ENCODE measurements at regions not wholly inside any gene's neighbourhood (a gene's known extent, or its start where the extent isn't known, plus 50 kb on each side); places are given as distances from the start of the nearest gene placed in this dataset.
"Not testable (repeated sequence)": the region's sequence is repeated elsewhere in the genome, so short reads cannot be mapped to it uniquely, and the experiment has no call there.

- not testable (repeated sequence) for DNase-seq
Observed at GRCh38 chr10:35817109-35817508, 175.0 kb upstream of the FZD8 start.

GRCh38 chr10:35813219-35813618, 171.1 kb upstream of the FZD8 start:
- no peak for DNase-seq

- no peak for DNase-seq
Observed at GRCh38 chr10:35808344-35808743, 166.2 kb upstream of the FZD8 start.

DNA sequence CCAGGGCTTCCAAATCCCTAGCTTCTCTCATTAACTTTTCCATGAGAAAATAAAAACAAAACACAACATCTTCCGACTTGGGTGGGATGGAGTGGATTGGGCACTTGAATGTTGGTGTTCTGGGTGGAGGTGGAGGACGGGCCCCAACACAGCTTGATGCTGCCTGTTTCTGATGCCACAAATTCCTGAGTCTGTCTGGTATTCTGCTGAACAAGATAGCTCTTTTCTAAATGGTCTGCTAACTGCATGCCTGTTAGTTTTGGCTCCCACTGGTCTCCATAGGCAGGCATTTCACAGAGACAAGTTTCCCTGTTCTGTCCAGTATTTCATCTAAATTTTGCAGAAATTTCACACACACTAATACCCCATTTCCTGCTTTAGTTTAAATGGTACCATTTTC, 160.9 kb upstream of the FZD8 start:
- DNase-seq, result no peak

DNA sequence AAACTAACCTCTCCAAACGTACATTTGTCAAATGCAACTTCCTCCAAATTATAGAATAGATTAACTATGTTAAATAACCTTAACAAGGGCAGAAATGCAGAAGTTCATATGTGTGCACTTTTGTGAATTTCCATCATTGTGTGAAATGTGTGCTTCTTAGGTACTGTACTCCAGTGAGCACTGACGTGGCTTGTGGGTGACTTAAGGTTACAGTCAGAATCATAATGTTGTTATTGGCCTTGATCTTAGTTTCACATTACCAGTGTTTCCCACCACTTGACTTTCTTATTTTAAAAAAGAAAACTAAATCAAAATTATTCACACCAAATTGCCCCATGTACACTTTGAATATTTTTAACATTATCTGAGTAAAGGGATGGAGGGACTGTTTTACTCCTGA, 155.1 kb upstream of the FZD8 start:
- DNase-seq, result no peak

GRCh38 chr10:35795131-35795824, 153.2 kb upstream of the FZD8 start:
- no peak for DNase-seq

- no peak for DNase-seq
Observed at GRCh38 chr10:35794703-35795102, 152.6 kb upstream of the FZD8 start.

- no peak for DNase-seq
Observed at GRCh38 chr10:35792291-35792690, 150.2 kb upstream of the FZD8 start.

DNA sequence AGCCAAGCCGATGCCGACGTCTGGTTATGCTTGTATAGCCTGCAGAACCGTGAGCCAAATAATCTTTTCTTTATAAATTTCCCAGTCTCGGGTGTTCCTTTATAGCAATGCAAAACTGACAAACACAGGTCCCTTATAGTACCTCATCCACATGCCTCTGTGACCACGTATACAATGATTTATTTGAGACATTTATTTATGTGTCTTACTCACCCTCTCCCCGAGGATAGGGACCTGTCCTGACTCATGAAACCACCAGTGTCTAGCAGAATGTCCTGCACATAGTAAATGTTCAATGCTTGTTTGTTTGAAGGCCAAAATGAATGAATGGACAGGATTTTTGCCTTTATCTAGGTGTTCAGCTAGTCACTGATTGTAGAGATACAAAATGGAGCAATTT, 147.9 kb upstream of the FZD8 start:
- DNase-seq, result no peak

- no peak for DNase-seq
Observed at GRCh38 chr10:35784751-35785150, 142.7 kb upstream of the FZD8 start.

DNA sequence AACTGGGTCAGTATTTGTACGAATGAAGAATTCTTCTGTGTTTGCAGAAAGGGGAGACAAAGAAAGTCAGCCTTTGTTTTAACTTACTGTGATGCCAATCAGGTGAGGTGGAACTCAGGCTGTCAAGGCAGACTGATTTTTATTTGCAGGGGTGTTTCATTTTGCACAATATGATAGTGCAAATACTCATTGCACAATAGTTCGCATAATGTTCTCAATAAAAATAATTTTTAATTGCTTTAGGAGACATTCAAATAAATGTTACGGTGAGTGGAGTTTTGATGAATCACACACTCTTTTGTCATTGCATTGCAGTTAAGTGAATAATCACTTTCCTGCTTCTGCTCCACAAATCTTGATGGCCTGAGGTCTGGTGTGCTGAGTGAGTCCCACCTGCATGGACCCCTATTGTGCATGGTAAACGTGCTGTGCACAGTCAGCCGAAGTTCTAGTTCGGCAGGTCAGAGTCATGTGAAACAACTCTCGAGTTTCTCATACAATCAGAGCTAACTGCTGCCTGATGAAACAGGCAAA, 141.3 kb upstream of the FZD8 start:
- DNase-seq, result no peak

- no peak for DNase-seq
Observed at GRCh38 chr10:35781643-35782035, 139.5 kb upstream of the FZD8 start.

DNA sequence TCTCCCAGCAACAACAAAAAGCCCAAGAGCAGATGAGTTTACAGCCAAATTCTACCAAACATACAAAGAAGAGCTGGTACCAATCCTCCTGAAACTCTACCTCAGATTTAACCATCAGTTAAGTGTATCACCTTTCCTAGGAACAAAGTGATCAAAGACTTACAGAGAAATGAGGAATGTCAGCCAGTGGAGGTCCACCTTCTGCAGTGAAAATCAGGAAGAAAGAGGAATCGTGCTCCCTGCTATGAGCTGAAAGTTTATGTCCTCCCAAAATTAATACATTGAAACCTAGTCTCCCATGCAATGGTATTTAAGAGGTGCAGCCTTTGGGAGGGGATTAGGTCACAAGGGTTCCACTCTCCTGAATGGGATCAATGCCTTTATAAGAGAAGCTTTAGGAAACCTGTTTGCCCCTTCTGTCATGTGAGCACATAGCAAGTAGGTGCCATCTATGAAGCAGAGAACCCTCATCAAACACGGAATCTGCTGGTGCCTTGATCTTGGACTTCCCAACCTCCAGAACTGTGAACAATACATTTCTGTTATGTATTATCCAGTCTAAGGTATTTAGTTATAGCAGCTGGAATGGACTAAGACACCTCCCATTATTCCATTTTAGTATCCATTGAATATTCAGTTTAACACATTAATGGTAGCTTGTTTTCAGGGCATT, 139.0 kb upstream of the FZD8 start:
- no peak for DNase-seq

GRCh38 chr10:35778306-35778705, 136.2 kb upstream of the FZD8 start:
- no peak for DNase-seq

DNA sequence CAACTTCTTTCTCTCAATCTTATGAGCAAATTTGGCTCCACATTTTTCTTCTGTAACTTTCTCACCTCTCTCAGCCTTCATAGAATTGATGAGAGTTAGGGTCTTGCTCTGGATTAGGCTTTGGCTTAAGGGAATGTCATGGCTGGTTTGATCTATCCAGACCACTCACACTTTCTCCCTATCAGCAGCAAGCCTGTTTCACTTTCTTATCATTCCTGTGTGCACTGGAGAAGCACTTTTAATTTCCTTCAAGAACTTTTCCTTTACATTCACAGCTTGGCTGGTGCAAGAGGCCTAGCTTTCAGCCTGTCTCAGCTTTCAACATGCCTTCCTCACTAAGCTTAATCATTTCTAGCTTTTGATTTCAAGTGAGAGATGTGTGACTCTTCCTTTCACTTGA, 134.5 kb upstream of the FZD8 start:
- not testable (repeated sequence) for DNase-seq

DNA sequence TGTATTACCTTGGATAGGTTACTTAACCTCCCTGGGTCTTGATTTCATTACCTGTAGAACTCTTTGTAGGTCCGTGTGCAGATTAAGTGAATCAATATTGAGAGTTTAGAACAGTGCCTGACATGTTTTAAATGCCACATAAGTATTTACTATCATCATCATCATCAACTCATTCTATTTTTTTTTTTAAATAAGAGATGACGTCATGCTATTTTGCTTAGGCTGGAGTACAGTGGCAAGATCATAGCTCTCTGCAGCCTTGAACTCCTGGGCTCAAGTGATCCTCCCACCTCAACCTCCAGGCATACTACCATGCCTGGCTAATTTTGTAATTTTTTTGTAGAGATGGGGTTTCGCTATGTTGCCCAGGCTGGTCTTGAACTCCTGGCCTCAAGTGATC, 132.0 kb upstream of the FZD8 start:
- no peak for DNase-seq

- no peak for DNase-seq
Observed at GRCh38 chr10:35770817-35771355, 128.8 kb upstream of the FZD8 start.

- no peak for DNase-seq
Observed at GRCh38 chr10:35769795-35770194, 127.7 kb upstream of the FZD8 start.

DNA sequence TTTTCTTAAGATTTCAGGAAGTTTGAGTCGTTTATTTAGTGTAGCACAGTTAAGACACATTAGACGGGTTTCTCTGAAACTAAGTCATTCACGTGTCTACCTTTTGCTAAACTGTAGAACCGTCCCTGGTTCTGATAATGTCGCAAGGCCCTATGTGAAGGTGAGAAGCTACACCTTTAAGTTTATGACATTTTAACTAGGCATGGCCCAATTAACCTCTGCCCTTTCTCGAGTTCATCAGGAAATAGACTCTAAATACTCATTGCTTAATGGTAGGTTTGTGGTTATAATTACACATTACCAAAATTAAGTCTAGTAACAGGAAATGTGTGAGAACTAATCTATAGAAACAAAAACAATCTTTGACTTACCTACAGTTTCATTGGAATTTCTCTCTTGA, 126.6 kb upstream of the FZD8 start:
- no peak for DNase-seq

DNA sequence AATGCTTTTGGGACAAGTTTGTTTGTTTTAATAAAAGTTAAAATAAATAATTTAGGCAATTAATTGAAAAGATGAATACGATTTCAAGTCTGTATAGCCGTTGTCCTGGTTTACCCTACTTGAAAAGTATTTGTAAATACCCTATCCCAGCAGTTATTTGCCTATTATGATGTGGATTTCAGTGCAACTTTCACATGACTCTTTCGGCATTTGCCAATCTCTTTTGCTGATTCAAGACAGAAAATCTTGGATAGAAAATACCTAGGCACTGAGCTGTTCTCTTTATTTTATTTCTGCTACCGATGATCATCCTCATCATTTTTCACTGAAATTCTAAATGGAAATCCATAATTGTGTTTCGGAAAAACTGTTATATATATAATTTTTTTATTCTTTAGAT, 125.9 kb upstream of the FZD8 start:
- DNase-seq, result no peak

- DNase-seq, result no peak
Observed at GRCh38 chr10:35765996-35766395, 123.9 kb upstream of the FZD8 start.

- DNase-seq, result no peak
Observed at GRCh38 chr10:35765066-35765527, 123.0 kb upstream of the FZD8 start.

GRCh38 chr10:35762311-35763030, 120.4 kb upstream of the FZD8 start:
- no peak for DNase-seq

DNA sequence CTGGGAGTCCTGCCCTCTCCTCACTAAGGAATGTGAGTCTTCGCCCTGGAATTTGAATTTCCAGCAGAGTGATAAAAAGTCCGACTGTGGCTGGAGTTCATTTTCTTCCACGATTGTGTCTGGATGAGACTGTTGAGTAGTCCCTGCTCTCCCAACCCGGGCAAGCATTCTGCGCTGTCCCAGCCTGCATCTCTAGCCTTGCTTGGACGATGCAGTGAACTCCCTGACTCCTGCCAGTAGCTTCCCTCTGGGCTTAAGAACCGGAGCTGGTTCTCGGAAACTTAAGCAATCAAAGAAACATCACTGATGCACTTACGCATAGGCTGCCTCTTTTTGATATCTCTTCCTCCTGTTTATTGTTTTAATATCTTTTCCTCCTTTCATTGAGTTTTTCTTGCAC, 116.0 kb upstream of the FZD8 start:
- no peak for DNase-seq

Data from NCI-H1105 (cell line).